ENCODE measurements at regions not wholly inside any gene's neighbourhood (a gene's known extent, or its start where the extent isn't known, plus 50 kb on each side); places are given as distances from the start of the nearest gene placed in this dataset.

- peaks cover 5% of the 10 kb centered on the region for H3K4me1 Mint-ChIP-seq (ENCODE audit: low read depth)
- no peaks in the 10 kb centered on the region for H3K9me3 Mint-ChIP-seq
- intact Hi-C loops (cut with micrococcal nuclease), result loop anchor here (5.0 to 10.0 kb wide), 3 partner anchors 229 to 429 kb away; partner anchors contain the start of gene DDX11
- no peak for DNase-seq (ENCODE audit: low spot score)
- H3K36me3 Mint-ChIP-seq (ENCODE audit: low read depth), result no peaks in the 10 kb centered on the region
- peaks cover 7% of the 10 kb centered on the region for H3K27me3 Mint-ChIP-seq (ENCODE audit: low read depth)
- no peak overlapping the region for H3K4me3 Mint-ChIP-seq (ENCODE audit: low read depth)
- no peak overlapping the region for H3K27ac Mint-ChIP-seq
These were observed 80.9 kb upstream of the TSPAN11 start for GRCh38 chr12:30845676-30846075.

- peaks cover 7% of the 10 kb centered on the region for H3K27me3 Mint-ChIP-seq (ENCODE audit: low read depth)
- no peaks in the 10 kb centered on the region for H3K36me3 Mint-ChIP-seq (ENCODE audit: low read depth)
- H3K9me3 Mint-ChIP-seq, result no peaks in the 10 kb centered on the region
- intact Hi-C loops (cut with micrococcal nuclease), result loop anchor here (10.0 kb wide), 2 partner anchors 232 to 432 kb away; partner anchors contain the start of gene DDX11
- H3K27ac Mint-ChIP-seq, result no peak overlapping the region
- peaks cover 3% of the 10 kb centered on the region for H3K4me1 Mint-ChIP-seq (ENCODE audit: low read depth)
- DNase-seq (ENCODE audit: low spot score), result no peak
- H3K4me3 Mint-ChIP-seq (ENCODE audit: low read depth), result no peak overlapping the region
These were observed 83.3 kb upstream of the TSPAN11 start for GRCh38 chr12:30843211-30843610.

GRCh38 chr12:30840715-30841114 is 85.8 kb upstream of the TSPAN11 start:
- H3K9me3 Mint-ChIP-seq, result no peaks in the 10 kb centered on the region
- H3K27ac Mint-ChIP-seq, result no peak overlapping the region
- no peak overlapping the region for H3K4me3 Mint-ChIP-seq (ENCODE audit: low read depth)
- intact Hi-C loops (cut with micrococcal nuclease), result loop anchor here (10.0 kb wide), 2 partner anchors 234 to 434 kb away; partner anchors contain the start of gene DDX11
- no peak for DNase-seq (ENCODE audit: low spot score)
- no peaks in the 10 kb centered on the region for H3K36me3 Mint-ChIP-seq (ENCODE audit: low read depth)
- H3K27me3 Mint-ChIP-seq (ENCODE audit: low read depth), result peaks cover 9% of the 10 kb centered on the region
- H3K4me1 Mint-ChIP-seq (ENCODE audit: low read depth), result peaks cover 3% of the 10 kb centered on the region

GRCh38 chr12:30839643-30840220 is 85.0 kb upstream of the CAPRIN2 start:
- intact Hi-C loops (cut with micrococcal nuclease), result loop anchor here (10.0 kb wide), 2 partner anchors 235 to 435 kb away; partner anchors contain the start of gene DDX11
- no peak overlapping the region for H3K27ac Mint-ChIP-seq
- H3K4me3 Mint-ChIP-seq (ENCODE audit: low read depth), result no peak overlapping the region
- H3K4me1 Mint-ChIP-seq (ENCODE audit: low read depth), result peaks cover 3% of the 10 kb centered on the region
- H3K9me3 Mint-ChIP-seq, result no peaks in the 10 kb centered on the region
- peaks cover 9% of the 10 kb centered on the region for H3K27me3 Mint-ChIP-seq (ENCODE audit: low read depth)
- DNase-seq (ENCODE audit: low spot score), result no peak
- no peaks in the 10 kb centered on the region for H3K36me3 Mint-ChIP-seq (ENCODE audit: low read depth)

GRCh38 chr12:30837595-30837994 is 82.8 kb upstream of the CAPRIN2 start:
- H3K27me3 Mint-ChIP-seq (ENCODE audit: low read depth), result peaks cover 4% of the 10 kb centered on the region
- no peak overlapping the region for H3K27ac Mint-ChIP-seq
- no peaks in the 10 kb centered on the region for H3K36me3 Mint-ChIP-seq (ENCODE audit: low read depth)
- H3K4me1 Mint-ChIP-seq (ENCODE audit: low read depth), result no peaks in the 10 kb centered on the region
- no peaks in the 10 kb centered on the region for H3K9me3 Mint-ChIP-seq
- DNase-seq (ENCODE audit: low spot score), result no peak
- no peak overlapping the region for H3K4me3 Mint-ChIP-seq (ENCODE audit: low read depth)
- intact Hi-C loops (cut with micrococcal nuclease), result no loop called here

GRCh38 chr12:30836656-30837445 is 82.1 kb upstream of the CAPRIN2 start:
- Mint-ChIP-seq H3K9me3 (no peaks in the 10 kb centered on the region), H3K36me3 (ENCODE audit: low read depth) (no peaks in the 10 kb centered on the region), H3K4me3 (ENCODE audit: low read depth) (no peak overlapping the region), H3K4me1 (ENCODE audit: low read depth) (no peaks in the 10 kb centered on the region), H3K27ac (no peak overlapping the region), H3K27me3 (ENCODE audit: low read depth) (peaks cover 3% of the 10 kb centered on the region)
- intact Hi-C loops (cut with micrococcal nuclease), result no loop called here
- DNase-seq (ENCODE audit: low spot score), result no peak

GRCh38 chr12:30835216-30835615 is 80.5 kb upstream of the CAPRIN2 start:
- peaks cover 3% of the 10 kb centered on the region for H3K27me3 Mint-ChIP-seq (ENCODE audit: low read depth)
- H3K4me3 Mint-ChIP-seq (ENCODE audit: low read depth), result no peak overlapping the region
- H3K4me1 Mint-ChIP-seq (ENCODE audit: low read depth), result no peaks in the 10 kb centered on the region
- no peak overlapping the region for H3K27ac Mint-ChIP-seq
- H3K9me3 Mint-ChIP-seq, result no peaks in the 10 kb centered on the region
- no peak for DNase-seq (ENCODE audit: low spot score)
- no peaks in the 10 kb centered on the region for H3K36me3 Mint-ChIP-seq (ENCODE audit: low read depth)
- intact Hi-C loops (cut with micrococcal nuclease), result no loop called here

- Mint-ChIP-seq H3K27me3 (ENCODE audit: low read depth) (peaks cover 14% of the 10 kb centered on the region), H3K4me1 (ENCODE audit: low read depth) (no peaks in the 10 kb centered on the region), H3K27ac (no peak overlapping the region), H3K9me3 (no peaks in the 10 kb centered on the region), H3K4me3 (ENCODE audit: low read depth) (no peak overlapping the region), H3K36me3 (ENCODE audit: low read depth) (no peaks in the 10 kb centered on the region)
- intact Hi-C loops (cut with micrococcal nuclease), result no loop called here
- no peak for DNase-seq (ENCODE audit: low spot score)
These were observed 76.0 kb upstream of the CAPRIN2 start for GRCh38 chr12:30830751-30831150.

- H3K27ac Mint-ChIP-seq, result no peak overlapping the region
- no peaks in the 10 kb centered on the region for H3K4me1 Mint-ChIP-seq (ENCODE audit: low read depth)
- intact Hi-C loops (cut with micrococcal nuclease), result no loop called here
- H3K4me3 Mint-ChIP-seq (ENCODE audit: low read depth), result no peak overlapping the region
- H3K36me3 Mint-ChIP-seq (ENCODE audit: low read depth), result no peaks in the 10 kb centered on the region
- no peak for DNase-seq (ENCODE audit: low spot score)
- peaks cover 15% of the 10 kb centered on the region for H3K27me3 Mint-ChIP-seq (ENCODE audit: low read depth)
- no peaks in the 10 kb centered on the region for H3K9me3 Mint-ChIP-seq
These were observed 75.1 kb upstream of the CAPRIN2 start for GRCh38 chr12:30829876-30830275.

GRCh38 chr12:30828686-30829085 is 73.9 kb upstream of the CAPRIN2 start:
- H3K9me3 Mint-ChIP-seq, result no peaks in the 10 kb centered on the region
- peaks cover 25% of the 10 kb centered on the region for H3K27me3 Mint-ChIP-seq (ENCODE audit: low read depth)
- no peaks in the 10 kb centered on the region for H3K36me3 Mint-ChIP-seq (ENCODE audit: low read depth)
- no peak overlapping the region for H3K27ac Mint-ChIP-seq
- no peaks in the 10 kb centered on the region for H3K4me1 Mint-ChIP-seq (ENCODE audit: low read depth)
- no peak for DNase-seq (ENCODE audit: low spot score)
- intact Hi-C loops (cut with micrococcal nuclease), result no loop called here
- no peak overlapping the region for H3K4me3 Mint-ChIP-seq (ENCODE audit: low read depth)

- intact Hi-C loops (cut with micrococcal nuclease), result no loop called here
- no peaks in the 10 kb centered on the region for H3K9me3 Mint-ChIP-seq
- DNase-seq (ENCODE audit: low spot score), result no peak
- no peak overlapping the region for H3K4me3 Mint-ChIP-seq (ENCODE audit: low read depth)
- peaks cover 34% of the 10 kb centered on the region for H3K27me3 Mint-ChIP-seq (ENCODE audit: low read depth)
- H3K36me3 Mint-ChIP-seq (ENCODE audit: low read depth), result no peaks in the 10 kb centered on the region
- peaks cover 3% of the 10 kb centered on the region for H3K4me1 Mint-ChIP-seq (ENCODE audit: low read depth)
- H3K27ac Mint-ChIP-seq, result no peak overlapping the region
These were observed 72.6 kb upstream of the CAPRIN2 start for GRCh38 chr12:30827101-30828066.

- no peaks in the 10 kb centered on the region for H3K9me3 Mint-ChIP-seq
- intact Hi-C loops (cut with micrococcal nuclease), result no loop called here
- peaks cover 40% of the 10 kb centered on the region for H3K27me3 Mint-ChIP-seq (ENCODE audit: low read depth)
- H3K4me3 Mint-ChIP-seq (ENCODE audit: low read depth), result no peak overlapping the region
- H3K4me1 Mint-ChIP-seq (ENCODE audit: low read depth), result peaks cover 8% of the 10 kb centered on the region
- H3K36me3 Mint-ChIP-seq (ENCODE audit: low read depth), result no peaks in the 10 kb centered on the region
- H3K27ac Mint-ChIP-seq, result no peak overlapping the region
- DNase-seq (ENCODE audit: low spot score), result no peak
These were observed 71.5 kb upstream of the CAPRIN2 start for GRCh38 chr12:30826276-30826675.
